Breast epithelium (tissue), 4 donors: ENCODE measurements at regions not wholly inside any gene's neighbourhood (a gene's known extent, or its start where the extent isn't known, plus 50 kb on each side); places are given as distances from the start of the nearest gene placed in this dataset.

ENCODE experiments used
- DNase-seq, 2 donors: peaks; one replicate each; pipeline ENCODE4 v3.0.0-alpha.2; 2019; ENCODE audit warnings: low spot score in 2 of 2
- H3K27ac ChIP-seq, 2 donors: fragments of 200-600 bp; sonication (generic) in 1 of 2; one replicate each; pipeline ENCODE4 v1.5.1; 2016 to 2019; ENCODE audit warnings: mild to moderate bottlenecking in 1 of 2
- H3K27me3 ChIP-seq, 2 donors: fragments of 200-600 bp; sonication (generic) in 1 of 2; one replicate each; pipeline versions ENCODE4 v1.5.1 to v1.6.0; 2017 to 2019; ENCODE audit warnings: control low read depth in 1 of 2, mild to moderate bottlenecking in 1 of 2
- H3K36me3 ChIP-seq: fragments of 200-600 bp; one replicate; pipeline ENCODE4 v1.5.1; 2019
- H3K4me1 ChIP-seq, 2 donors: fragments of 200-600 bp; sonication (generic); one replicate each; pipeline ENCODE4 v1.5.1; 2016 to 2019; ENCODE audit warnings: control low read depth in 1 of 2
- H3K4me3 ChIP-seq, 3 donors: fragments of 200-600 bp; sonication (generic); 1 replicate in 2 of 3; 2 replicates in 1 of 3; pipeline ENCODE4 v1.5.1; 2016 to 2019; ENCODE audit warnings: mild to moderate bottlenecking in 3 of 3, moderate library complexity in 2 of 3
- H3K9me3 ChIP-seq, 2 donors: fragments of 200-600 bp; sonication (generic) in 1 of 2; one replicate each; pipeline ENCODE4 v1.5.1; 2016 to 2019; ENCODE audit warnings: control low read depth in 1 of 2
- POLR2A ChIP-seq: fragments of 450-650 bp; IDR thresholded peaks from one replicate; pipeline ENCODE4 v1.6.1; 2016; ENCODE audit warnings: antibody characterized with exemption, mild to moderate bottlenecking, moderate library complexity
- POLR2AphosphoS5 ChIP-seq, 3 donors: sonication (generic); formaldehyde crosslinking; IDR thresholded peaks; one replicate each; pipeline ENCODE4 v1.6.1; 2017; ENCODE audit warnings: antibody characterized with exemption in 3 of 3
- intact Hi-C: fragments of 100-400 bp; cut with DNase I; formaldehyde crosslinking; loops from one replicate; pipeline ENCODE4 v1.15.1; 2023; ENCODE audit warnings: low total_unique reads
- TF ChIP-seq, protein P1 (sequence below), 3 donors: fragments of 450-650 bp; IDR thresholded peaks; one replicate each; pipeline ENCODE4 v1.5.1; 2016 to 2017; ENCODE audit warnings: antibody characterized with exemption in 3 of 3, mild to moderate bottlenecking in 3 of 3, moderate library complexity in 3 of 3

DNA sequence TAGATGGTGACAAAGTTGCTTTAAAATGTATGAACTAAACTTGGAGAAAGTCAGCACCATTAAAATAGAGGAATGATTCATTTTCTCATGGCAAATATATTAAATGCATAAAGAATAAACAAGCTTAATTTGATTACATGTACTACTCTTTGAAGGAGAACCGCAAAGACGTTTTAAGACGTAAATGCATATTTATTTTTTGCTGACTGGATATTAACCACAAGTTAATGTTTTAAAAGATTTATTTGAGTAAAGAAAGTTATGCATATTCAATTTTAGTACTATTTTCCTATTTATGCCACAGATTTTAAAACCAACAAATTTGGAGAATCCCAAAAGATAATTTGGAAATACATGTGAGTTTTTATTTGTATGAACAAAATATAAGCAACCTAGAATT lies 1121.9 kb downstream of the CDH8 start:
- Histone ChIP-seq H3K27me3 (no peaks in the 10 kb centered on the region), H3K36me3 (no peaks in the 10 kb centered on the region), H3K27ac (no peak overlapping the region), H3K9me3 (no peaks in the 10 kb centered on the region), H3K4me3 (no peak overlapping the region), H3K4me1 (no peaks in the 10 kb centered on the region)
- intact Hi-C loops, result no loop called here
- no peak for TF ChIP-seq POLR2AphosphoS5 (IDR thresholded peaks at IDR 0.05)
- TF ChIP-seq, protein P1, sequence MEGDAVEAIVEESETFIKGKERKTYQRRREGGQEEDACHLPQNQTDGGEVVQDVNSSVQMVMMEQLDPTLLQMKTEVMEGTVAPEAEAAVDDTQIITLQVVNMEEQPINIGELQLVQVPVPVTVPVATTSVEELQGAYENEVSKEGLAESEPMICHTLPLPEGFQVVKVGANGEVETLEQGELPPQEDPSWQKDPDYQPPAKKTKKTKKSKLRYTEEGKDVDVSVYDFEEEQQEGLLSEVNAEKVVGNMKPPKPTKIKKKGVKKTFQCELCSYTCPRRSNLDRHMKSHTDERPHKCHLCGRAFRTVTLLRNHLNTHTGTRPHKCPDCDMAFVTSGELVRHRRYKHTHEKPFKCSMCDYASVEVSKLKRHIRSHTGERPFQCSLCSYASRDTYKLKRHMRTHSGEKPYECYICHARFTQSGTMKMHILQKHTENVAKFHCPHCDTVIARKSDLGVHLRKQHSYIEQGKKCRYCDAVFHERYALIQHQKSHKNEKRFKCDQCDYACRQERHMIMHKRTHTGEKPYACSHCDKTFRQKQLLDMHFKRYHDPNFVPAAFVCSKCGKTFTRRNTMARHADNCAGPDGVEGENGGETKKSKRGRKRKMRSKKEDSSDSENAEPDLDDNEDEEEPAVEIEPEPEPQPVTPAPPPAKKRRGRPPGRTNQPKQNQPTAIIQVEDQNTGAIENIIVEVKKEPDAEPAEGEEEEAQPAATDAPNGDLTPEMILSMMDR (IDR thresholded peaks at IDR 0.05), result no peak
- no peak for TF ChIP-seq POLR2A
- DNase-seq, result no peak

DNA sequence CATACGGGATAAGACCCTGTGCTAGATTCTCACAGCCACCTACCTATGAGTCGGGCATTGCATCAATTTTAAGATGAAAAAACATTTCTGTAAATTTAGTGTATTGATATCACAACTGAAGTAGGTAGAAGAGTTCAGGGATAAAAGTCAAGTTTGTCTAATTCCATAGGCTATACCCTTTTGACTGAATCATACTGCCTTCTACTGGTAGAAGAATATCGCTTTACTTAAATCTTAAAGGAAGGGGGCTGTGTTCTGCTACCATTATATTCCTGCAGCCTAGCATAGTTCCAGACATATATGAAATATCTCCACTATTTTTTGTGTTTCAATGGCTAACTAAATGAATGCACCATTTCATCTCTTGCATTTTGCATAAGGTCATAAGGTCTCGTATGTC lies 1128.6 kb downstream of the CDH8 start:
- H3K27me3 ChIP-seq, result no peaks in the 10 kb centered on the region
- H3K27ac ChIP-seq, result no peak overlapping the region
- TF ChIP-seq, protein P1 (IDR thresholded peaks at IDR 0.05), result no peak
- TF ChIP-seq POLR2AphosphoS5 (IDR thresholded peaks at IDR 0.05), result no peak
- TF ChIP-seq POLR2A, result no peak
- H3K4me3 ChIP-seq, result no peak overlapping the region
- H3K4me1 ChIP-seq, result no peaks in the 10 kb centered on the region
- no peaks in the 10 kb centered on the region for H3K36me3 ChIP-seq
- no peak for DNase-seq
- intact Hi-C loops, result no loop called here
- H3K9me3 ChIP-seq, result no peaks in the 10 kb centered on the region

DNA sequence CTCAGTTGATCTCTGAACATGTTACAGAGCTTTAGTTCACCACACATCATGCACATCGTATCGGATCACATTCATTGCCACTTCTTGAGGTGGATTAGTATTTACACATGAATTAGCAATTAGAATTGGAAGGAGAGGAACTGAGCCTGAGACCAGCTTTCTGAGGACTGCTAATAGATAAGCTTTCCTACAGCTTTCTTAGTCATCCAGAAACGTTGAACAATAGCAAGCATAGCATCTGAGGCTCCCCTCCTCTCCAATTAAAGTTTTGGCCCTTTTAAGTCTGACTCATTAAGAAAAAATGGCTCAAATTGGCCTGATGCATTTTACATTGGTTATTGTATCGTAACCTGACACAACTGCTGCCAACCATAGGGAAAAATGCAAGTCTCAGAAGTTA lies 1130.4 kb downstream of the CDH8 start:
- Histone ChIP-seq H3K27me3 (no peaks in the 10 kb centered on the region), H3K9me3 (no peaks in the 10 kb centered on the region), H3K36me3 (no peaks in the 10 kb centered on the region), H3K27ac (no peak overlapping the region), H3K4me3 (no peak overlapping the region), H3K4me1 (no peaks in the 10 kb centered on the region)
- no peak for TF ChIP-seq POLR2A
- TF ChIP-seq, protein P1 (IDR thresholded peaks at IDR 0.05), result no peak
- no peak for TF ChIP-seq POLR2AphosphoS5 (IDR thresholded peaks at IDR 0.05)
- no peak for DNase-seq
- intact Hi-C loops, result no loop called here

DNA sequence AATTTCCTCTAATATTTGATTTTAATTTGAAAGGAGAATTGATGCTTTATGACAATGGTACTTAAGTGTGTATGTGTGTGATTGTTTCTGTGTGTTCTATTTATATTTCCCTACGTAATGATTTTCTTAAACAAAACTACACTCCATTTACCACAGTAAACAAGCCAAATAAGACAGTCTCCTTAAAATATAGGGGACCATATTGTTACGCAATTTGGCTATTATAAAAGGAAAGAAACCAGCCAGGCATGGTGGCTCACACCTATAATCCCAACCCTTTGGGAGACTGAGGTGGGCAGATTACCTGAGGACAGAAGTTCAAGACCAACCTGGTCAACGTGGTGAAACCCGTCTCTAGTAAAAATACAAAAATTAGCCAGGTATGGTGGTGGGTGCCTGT lies 1134.1 kb downstream of the CDH8 start:
- no peak overlapping the region for H3K27ac ChIP-seq
- no peaks in the 10 kb centered on the region for H3K36me3 ChIP-seq
- intact Hi-C loops, result no loop called here
- H3K4me3 ChIP-seq, result no peak overlapping the region
- H3K4me1 ChIP-seq, result no peaks in the 10 kb centered on the region
- no peak for DNase-seq
- H3K9me3 ChIP-seq, result no peaks in the 10 kb centered on the region
- no peaks in the 10 kb centered on the region for H3K27me3 ChIP-seq
- TF ChIP-seq POLR2AphosphoS5 (IDR thresholded peaks at IDR 0.05), result no peak
- TF ChIP-seq, protein P1 (IDR thresholded peaks at IDR 0.05), result no peak
- no peak for TF ChIP-seq POLR2A

DNA sequence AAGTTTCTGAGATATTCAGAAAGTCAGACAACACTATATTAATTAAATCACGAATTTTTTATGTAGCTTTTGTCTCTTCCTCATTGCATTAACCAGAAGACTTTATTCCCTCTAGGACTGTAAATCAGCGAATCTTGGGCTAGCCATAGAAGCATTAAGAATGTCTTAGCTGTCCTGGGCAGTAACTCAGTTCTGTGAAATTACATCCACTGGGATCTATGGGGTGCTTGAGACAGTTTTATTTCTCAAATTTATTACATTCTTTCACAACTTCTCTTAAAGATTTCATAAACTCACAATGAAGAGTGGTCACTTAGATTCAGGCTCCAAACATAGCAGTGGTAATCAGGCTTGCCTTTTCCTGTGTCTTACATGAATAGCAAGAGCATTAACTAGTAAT lies 1153.4 kb downstream of the CDH8 start:
- Histone ChIP-seq H3K27me3 (no peaks in the 10 kb centered on the region), H3K4me1 (no peaks in the 10 kb centered on the region), H3K4me3 (no peak overlapping the region), H3K36me3 (no peaks in the 10 kb centered on the region), H3K27ac (no peak overlapping the region), H3K9me3 (peaks cover 0 to 7% of the 10 kb centered on the region in 2 donors)
- DNase-seq, result no peak
- intact Hi-C loops, result no loop called here
- TF ChIP-seq, protein P1 (IDR thresholded peaks at IDR 0.05), result no peak
- TF ChIP-seq POLR2AphosphoS5 (IDR thresholded peaks at IDR 0.05) (no peak), POLR2A (no peak)
